Liver (tissue), 8 donors: ENCODE measurements at regions not wholly inside any gene's neighbourhood (a gene's known extent, or its start where the extent isn't known, plus 50 kb on each side); places are given as distances from the start of the nearest gene placed in this dataset.

Source experiments
- DNase-seq: peaks from one replicate; pipeline ENCODE4 v3.0.0-alpha.2; 2017; ENCODE audit warnings: low spot score
- H3K27ac ChIP-seq, 2 donors: one replicate each; pipeline ENCODE4 v1.7.0; 2013; ENCODE audit warnings: inconsistent platforms in 2 of 2, low read length in 2 of 2, control low read depth in 1 of 2, low read depth in 1 of 2, mild to moderate bottlenecking in 1 of 2
- H3K27me3 ChIP-seq, 4 donors: one replicate each; pipeline versions ENCODE4 v1.6.1 to v1.7.0; 2013; ENCODE audit warnings: low read length in 3 of 4, inconsistent platforms in 1 of 4, mild to moderate bottlenecking in 1 of 4, moderate library complexity in 1 of 4; ENCODE audit not compliant: control insufficient read depth in 4 of 4, insufficient read depth in 4 of 4
- H3K36me3 ChIP-seq, 4 donors: one replicate each; pipeline versions ENCODE4 v1.6.1 to v1.7.0; 2013; ENCODE audit warnings: low read length in 3 of 4, mild to moderate bottlenecking in 3 of 4, low read depth in 1 of 4, moderate library complexity in 1 of 4; ENCODE audit not compliant: control insufficient read depth in 4 of 4, insufficient read depth in 3 of 4
- H3K4me1 ChIP-seq, 4 donors: one replicate each; pipeline versions ENCODE4 v1.6.1 to v1.7.0; 2013; ENCODE audit warnings: low read length in 3 of 4, mild to moderate bottlenecking in 3 of 4, moderate library complexity in 1 of 4; ENCODE audit not compliant: control insufficient read depth in 4 of 4, insufficient read depth in 4 of 4
- H3K4me3 ChIP-seq, 3 donors: one replicate each; pipeline versions ENCODE4 v1.6.1 to v1.7.0; 2013; ENCODE audit warnings: low read length in 3 of 3, control low read depth in 1 of 3, low read depth in 1 of 3, mild to moderate bottlenecking in 1 of 3
- H3K9ac ChIP-seq, 2 donors: one replicate each; pipeline ENCODE4 v1.7.0; 2013; ENCODE audit warnings: low read length in 2 of 2, mild to moderate bottlenecking in 2 of 2, moderate library complexity in 2 of 2, control low read depth in 1 of 2, low read depth in 1 of 2
- H3K9me3 ChIP-seq, 4 donors: one replicate each; pipeline versions ENCODE4 v1.6.1 to v1.7.0; 2013; ENCODE audit warnings: low read length in 3 of 4; ENCODE audit not compliant: control insufficient read depth in 4 of 4
- ATF3 ChIP-seq: IDR thresholded peaks from 2 replicates; pipeline ENCODE4 v1.6.1; 2016; ENCODE audit warnings: antibody characterized with exemption
- CTCF ChIP-seq: fragments of 150-350 bp; IDR thresholded peaks from 2 replicates; pipeline ENCODE4 v1.5.1; 2017; ENCODE audit warnings: improper control_type of control experiment, low read depth, low read length; ENCODE audit not compliant: missing input control
- FOXA2 ChIP-seq: IDR thresholded peaks from 2 replicates; pipeline ENCODE4 v1.6.1; 2016; ENCODE audit warnings: antibody characterized with exemption
- GABPA ChIP-seq, 2 donors: IDR thresholded peaks in 1 of 2; conservative IDR thresholded peaks in 1 of 2; 2 replicates each; pipeline ENCODE4 v1.6.1; 2016; ENCODE audit warnings: antibody characterized with exemption in 2 of 2, mild to moderate bottlenecking in 1 of 2, moderate library complexity in 1 of 2
- HNF4A ChIP-seq, 2 donors: conservative IDR thresholded peaks; 2 replicates each; pipeline ENCODE4 v1.6.1; 2016; ENCODE audit warnings: antibody characterized with exemption in 2 of 2, mild to moderate bottlenecking in 2 of 2
- HNF4G ChIP-seq: IDR thresholded peaks from 2 replicates; pipeline ENCODE4 v1.6.1; 2016; ENCODE audit warnings: antibody characterized with exemption
- JUND ChIP-seq, 2 donors: IDR thresholded peaks; 2 replicates each; pipeline ENCODE4 v1.6.1; 2016; ENCODE audit warnings: antibody characterized with exemption in 2 of 2
- MAX ChIP-seq: IDR thresholded peaks from 2 replicates; pipeline ENCODE4 v1.6.1; 2016; ENCODE audit warnings: antibody characterized with exemption
- NR2F2 ChIP-seq: IDR thresholded peaks from 2 replicates; pipeline ENCODE4 v1.6.1; 2016; ENCODE audit warnings: antibody characterized with exemption
- RAD21 ChIP-seq, 2 donors: IDR thresholded peaks; 2 replicates each; pipeline ENCODE4 v1.6.1; 2016; ENCODE audit warnings: antibody characterized with exemption in 2 of 2, mild to moderate bottlenecking in 2 of 2
- REST ChIP-seq: IDR thresholded peaks from 2 replicates; pipeline ENCODE4 v1.6.1; 2016; ENCODE audit warnings: antibody characterized with exemption, mild to moderate bottlenecking
- RXRA ChIP-seq, 2 donors: IDR thresholded peaks; 2 replicates each; pipeline ENCODE4 v1.6.1; 2017 to 2018; ENCODE audit warnings: antibody characterized with exemption in 2 of 2, mild to moderate bottlenecking in 1 of 2
- SP1 ChIP-seq: IDR thresholded peaks from 2 replicates; pipeline ENCODE4 v1.6.1; 2018; ENCODE audit warnings: antibody characterized with exemption, mild to moderate bottlenecking
- YY1 ChIP-seq: IDR thresholded peaks from 2 replicates; pipeline ENCODE4 v1.6.1; 2016; ENCODE audit warnings: antibody characterized with exemption, mild to moderate bottlenecking
- ZBTB33 ChIP-seq: IDR thresholded peaks from 2 replicates; pipeline ENCODE4 v1.6.1; 2016; ENCODE audit warnings: antibody characterized with exemption
- WGBS: extraction: QIAGEN DNeasy Blood & Tissue Kit; methylation state at CpG from one replicate; pipeline ENCODE4 v1.1.7; 2013; 5-methylcytosine and 5-hydroxymethylcytosine counted together
- donor health status: healthy.
- donor health status: healthy.
- donor health status: healthy.
- donor health status: healthy.
- donor health status: healthy.

- TF ChIP-seq FOXA2 (no peak), YY1 (no peak), RXRA (IDR thresholded peaks at IDR 0.05) (no peak), HNF4A (conservative IDR thresholded peaks at IDR 0.05) (no peak), MAX (no peak), RAD21 (IDR thresholded peaks at IDR 0.05) (no peak), REST (no peak), JUND (IDR thresholded peaks at IDR 0.05) (no peak), ATF3 (no peak), HNF4G (no peak), CTCF (no peak), GABPA (IDR thresholded peaks at IDR 0.05 in 1 of 2, conservative IDR thresholded peaks at IDR 0.05 in 1 of 2) (no peak), NR2F2 (no peak)
- Histone ChIP-seq H3K27ac (no peak overlapping the region), H3K36me3 (no peaks in the 10 kb centered on the region), H3K9me3 (no peaks in the 10 kb centered on the region), H3K9ac (no peak overlapping the region), H3K27me3 (no peaks in the 10 kb centered on the region), H3K4me1 (peaks cover 2 to 40% (median 31%) of the 10 kb centered on the region in 4 donors), H3K4me3 (no peak overlapping the region)
- WGBS, result 87% methylated on average over 5 of the region's 5 CpGs
- DNase-seq, result no peak
Observed at GRCh38 chrX:115896362-115896761, 274.2 kb upstream of the AGTR2 start.

GRCh38 chrX:115897956-115898355 is 272.6 kb upstream of the AGTR2 start:
- no peaks in the 10 kb centered on the region for H3K27me3 ChIP-seq
- DNase-seq, result no peak
- no peak overlapping the region for H3K4me3 ChIP-seq
- TF ChIP-seq SP1, result no peak
- no peak for TF ChIP-seq ZBTB33
- no peak for TF ChIP-seq RXRA (IDR thresholded peaks at IDR 0.05)
- no peak for TF ChIP-seq MAX
- no peak for TF ChIP-seq HNF4G
- no peaks in the 10 kb centered on the region for H3K36me3 ChIP-seq
- peaks cover 0 to 27% (median 20%) of the 10 kb centered on the region in 4 donors for H3K4me1 ChIP-seq
- H3K9me3 ChIP-seq, result no peaks in the 10 kb centered on the region
- H3K27ac ChIP-seq, result no peak overlapping the region
- no peak overlapping the region for H3K9ac ChIP-seq
- 96% methylated on average over 8 of the region's 8 CpGs for WGBS
